ENCODE measurements at regions not wholly inside any gene's neighbourhood (a gene's known extent, or its start where the extent isn't known, plus 50 kb on each side); places are given as distances from the start of the nearest gene placed in this dataset.
"Not testable (repeated sequence)": the region's sequence is repeated elsewhere in the genome, so short reads cannot be mapped to it uniquely, and the experiment has no call there.

DNA sequence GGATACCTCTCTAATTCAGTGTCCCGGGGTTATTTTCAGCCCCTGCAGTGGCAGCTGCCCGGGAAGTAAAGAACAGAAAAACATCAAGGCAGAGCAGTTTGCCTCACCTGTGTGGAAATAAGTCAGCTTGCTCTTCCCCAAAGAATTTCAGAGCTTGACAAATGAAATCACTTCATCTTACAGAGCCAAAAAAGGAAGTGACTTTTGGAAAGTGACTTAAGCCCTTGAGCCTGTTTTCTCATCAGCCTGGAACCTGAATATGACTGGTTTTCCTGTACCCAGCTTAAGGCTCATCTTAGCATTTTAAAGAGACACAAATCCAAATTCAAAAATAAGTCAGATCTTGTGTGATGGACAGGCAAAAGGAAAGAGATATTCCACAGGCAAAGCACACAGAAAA lies 211.6 kb downstream of the RCHY1 start:
- no peak for DNase-seq (ENCODE audit: low spot score)
- in situ Hi-C loops (cut with MboI; ENCODE audit: low sequenced_read_pairs, unreplicated experiment): no loop called here
- TF ChIP-seq, protein P1, sequence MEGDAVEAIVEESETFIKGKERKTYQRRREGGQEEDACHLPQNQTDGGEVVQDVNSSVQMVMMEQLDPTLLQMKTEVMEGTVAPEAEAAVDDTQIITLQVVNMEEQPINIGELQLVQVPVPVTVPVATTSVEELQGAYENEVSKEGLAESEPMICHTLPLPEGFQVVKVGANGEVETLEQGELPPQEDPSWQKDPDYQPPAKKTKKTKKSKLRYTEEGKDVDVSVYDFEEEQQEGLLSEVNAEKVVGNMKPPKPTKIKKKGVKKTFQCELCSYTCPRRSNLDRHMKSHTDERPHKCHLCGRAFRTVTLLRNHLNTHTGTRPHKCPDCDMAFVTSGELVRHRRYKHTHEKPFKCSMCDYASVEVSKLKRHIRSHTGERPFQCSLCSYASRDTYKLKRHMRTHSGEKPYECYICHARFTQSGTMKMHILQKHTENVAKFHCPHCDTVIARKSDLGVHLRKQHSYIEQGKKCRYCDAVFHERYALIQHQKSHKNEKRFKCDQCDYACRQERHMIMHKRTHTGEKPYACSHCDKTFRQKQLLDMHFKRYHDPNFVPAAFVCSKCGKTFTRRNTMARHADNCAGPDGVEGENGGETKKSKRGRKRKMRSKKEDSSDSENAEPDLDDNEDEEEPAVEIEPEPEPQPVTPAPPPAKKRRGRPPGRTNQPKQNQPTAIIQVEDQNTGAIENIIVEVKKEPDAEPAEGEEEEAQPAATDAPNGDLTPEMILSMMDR (IDR thresholded peaks at IDR 0.05; ENCODE audit: borderline replicate concordance, control extremely low read depth, extremely low read depth, insufficient read depth, missing control alignments): no peak

DNA sequence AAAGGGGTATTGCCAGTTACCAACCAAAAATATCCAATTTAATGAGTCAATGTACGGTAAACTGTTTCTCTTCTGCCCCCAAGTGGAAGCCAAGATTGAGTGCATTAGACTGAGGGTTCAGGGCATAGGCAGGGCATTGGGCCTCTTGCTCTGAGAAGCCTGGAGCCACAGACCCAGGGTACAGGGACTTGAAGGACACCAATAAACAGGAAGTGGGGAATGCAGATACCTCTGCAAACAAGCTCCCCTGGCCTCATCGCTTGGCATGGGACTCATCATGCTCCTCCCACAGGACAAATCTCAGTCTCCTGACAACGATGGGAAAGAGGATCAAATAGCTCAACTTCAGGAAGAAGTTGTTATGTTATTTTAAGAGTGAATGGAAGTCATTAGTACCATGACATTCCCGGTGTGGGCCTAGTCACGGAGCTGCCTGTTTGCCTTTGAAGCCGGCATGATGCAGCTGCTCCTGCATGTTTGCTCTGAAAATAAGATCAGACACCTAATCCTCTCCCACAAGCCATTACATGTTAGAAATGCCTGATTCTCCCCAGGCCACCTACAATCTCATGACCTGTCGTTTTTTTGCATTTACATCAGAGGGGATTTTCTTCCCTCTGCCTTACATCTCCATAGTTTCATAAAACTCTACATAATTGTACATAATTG lies 224.2 kb downstream of the RCHY1 start:
- in situ Hi-C loops (cut with MboI; ENCODE audit: low sequenced_read_pairs, unreplicated experiment): loop anchor here (10.0 to 25.0 kb wide), 2 partner anchors 355 to 428 kb away; partner anchors contain the start of gene PARM1
- DNase-seq (ENCODE audit: low spot score): peak; percentile 6
- TF ChIP-seq, protein P1 (IDR thresholded peaks at IDR 0.05; ENCODE audit: borderline replicate concordance, control extremely low read depth, extremely low read depth, insufficient read depth, missing control alignments): peak; percentile 47

DNA sequence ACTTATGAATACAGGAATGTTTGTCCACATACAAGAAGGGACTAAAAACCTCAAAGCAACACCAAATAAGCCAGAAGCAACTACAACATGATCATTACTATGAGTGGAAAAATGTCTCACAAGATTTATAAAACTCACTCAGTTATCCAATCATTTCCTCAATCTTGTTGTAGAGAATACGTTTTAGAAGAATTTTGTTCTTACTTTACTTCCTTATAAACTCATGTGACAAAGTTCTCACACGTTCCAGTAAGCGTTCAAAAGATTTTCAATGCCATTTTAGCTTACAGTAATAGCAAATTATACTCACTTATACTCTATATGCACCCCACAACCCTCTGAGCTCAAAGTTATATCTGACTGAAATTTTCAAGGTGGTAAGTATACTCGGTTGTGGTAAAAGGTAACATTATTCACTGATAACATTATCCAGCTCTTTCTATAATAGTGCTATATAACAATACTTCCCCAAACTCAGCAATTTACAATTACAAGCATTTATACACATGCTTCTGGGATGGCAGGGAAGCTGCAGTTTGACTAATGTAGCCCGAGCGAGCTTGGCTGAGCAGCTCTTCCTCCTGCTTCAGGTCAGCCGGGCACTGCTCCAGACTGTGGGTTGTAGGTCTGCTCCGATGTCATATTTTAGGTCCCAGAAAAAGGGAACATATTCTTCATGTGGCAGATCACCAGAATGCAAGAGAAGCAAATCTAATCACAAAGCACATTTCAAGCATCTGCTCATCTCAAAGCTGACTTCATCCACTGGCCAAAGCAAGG lies 226.3 kb downstream of the RCHY1 start:
- DNase-seq (ENCODE audit: low spot score): no peak
- TF ChIP-seq, protein P1 (IDR thresholded peaks at IDR 0.05; ENCODE audit: borderline replicate concordance, control extremely low read depth, extremely low read depth, insufficient read depth, missing control alignments): no peak
- in situ Hi-C loops (cut with MboI; ENCODE audit: low sequenced_read_pairs, unreplicated experiment): loop anchor here (25.0 kb wide), 1 partner anchor 426 kb away; no protein-coding TSS in a partner anchor

DNA sequence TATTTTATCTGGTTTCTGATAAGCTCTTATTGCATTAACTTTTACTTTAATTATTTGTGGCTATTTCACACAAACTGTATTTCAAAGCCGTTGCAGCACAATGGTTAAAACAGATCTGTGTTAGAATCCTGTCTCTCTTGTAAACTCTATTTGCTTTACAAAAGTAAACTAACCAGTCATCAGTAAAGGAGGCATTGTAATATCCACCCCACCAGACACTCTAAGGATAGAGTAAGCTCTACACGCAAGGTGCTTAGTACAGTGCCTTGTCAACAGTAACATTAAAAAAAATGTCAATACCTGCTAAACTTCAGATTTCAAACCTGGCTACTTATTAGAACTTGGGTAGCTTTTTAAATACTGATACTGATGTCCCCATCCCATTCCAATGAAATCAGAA lies 228.4 kb downstream of the RCHY1 start:
- in situ Hi-C loops (cut with MboI; ENCODE audit: low sequenced_read_pairs, unreplicated experiment): loop anchor here (25.0 kb wide), 1 partner anchor 424 kb away; no protein-coding TSS in a partner anchor
- TF ChIP-seq, protein P1 (IDR thresholded peaks at IDR 0.05; ENCODE audit: borderline replicate concordance, control extremely low read depth, extremely low read depth, insufficient read depth, missing control alignments): no peak
- no peak for DNase-seq (ENCODE audit: low spot score)

DNA sequence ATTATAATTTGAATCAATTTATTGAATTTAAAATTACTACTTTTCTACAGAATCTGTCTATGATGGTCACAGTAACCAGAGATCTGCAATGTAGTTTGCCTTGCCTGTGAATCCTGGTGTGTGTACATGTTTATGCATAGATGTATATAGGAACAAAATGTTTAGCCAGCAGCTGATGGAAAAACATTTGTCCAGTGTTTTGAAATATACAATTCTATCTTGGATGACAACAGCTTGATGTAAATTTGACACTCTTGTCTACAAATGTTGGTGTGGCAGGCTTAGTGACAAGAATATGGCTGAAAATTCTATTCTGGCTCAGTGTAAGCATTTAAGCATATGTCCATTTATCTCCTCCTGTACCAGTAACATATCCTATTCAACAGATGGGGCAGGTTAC lies 229.4 kb downstream of the RCHY1 start:
- in situ Hi-C loops (cut with MboI; ENCODE audit: low sequenced_read_pairs, unreplicated experiment): loop anchor here (25.0 kb wide), 1 partner anchor 423 kb away; no protein-coding TSS in a partner anchor
- TF ChIP-seq, protein P1 (IDR thresholded peaks at IDR 0.05; ENCODE audit: borderline replicate concordance, control extremely low read depth, extremely low read depth, insufficient read depth, missing control alignments): no peak
- DNase-seq (ENCODE audit: low spot score): no peak

DNA sequence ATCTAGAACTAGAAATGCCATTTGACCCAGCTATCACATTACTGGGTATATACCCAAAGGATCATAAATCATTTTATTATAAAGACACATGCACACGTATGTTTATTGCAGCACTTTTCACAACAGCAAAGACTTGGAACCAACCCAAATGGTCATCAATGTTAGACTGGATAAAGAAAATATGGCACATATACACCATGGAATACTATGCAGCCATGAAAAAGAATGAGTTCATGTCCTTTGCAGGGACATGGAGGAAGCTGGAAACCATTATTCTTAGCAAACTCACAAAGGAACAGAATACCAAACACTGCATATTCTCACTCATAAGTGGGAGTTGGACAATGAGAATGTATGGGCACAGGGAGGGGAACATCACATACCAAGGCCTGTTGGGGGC lies 233.7 kb downstream of the RCHY1 start:
- in situ Hi-C loops (cut with MboI; ENCODE audit: low sequenced_read_pairs, unreplicated experiment): loop anchor here (25.0 kb wide), 1 partner anchor 418 kb away; no protein-coding TSS in a partner anchor
- DNase-seq (ENCODE audit: low spot score): not testable (repeated sequence)

DNA sequence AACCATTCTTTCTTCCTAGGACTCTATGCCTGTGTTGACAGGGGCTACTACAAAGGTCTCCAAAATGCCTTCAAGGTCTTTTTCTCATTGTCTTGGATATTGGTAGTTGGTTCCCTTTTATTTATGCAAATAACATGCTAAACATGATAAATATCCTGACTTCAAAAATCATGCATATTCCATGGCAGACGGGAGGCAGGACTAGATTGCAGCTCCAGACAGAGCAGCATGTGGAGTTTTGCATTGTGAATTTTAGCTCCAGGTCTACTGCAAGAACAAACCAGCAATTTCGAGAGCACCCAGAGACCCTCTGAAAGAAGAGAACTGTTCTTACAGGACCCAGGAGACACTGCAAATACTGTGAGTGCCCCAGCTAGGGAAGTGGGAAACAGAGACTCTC lies 254.9 kb downstream of the RCHY1 start:
- in situ Hi-C loops (cut with MboI; ENCODE audit: low sequenced_read_pairs, unreplicated experiment): no loop called here
- TF ChIP-seq, protein P1 (IDR thresholded peaks at IDR 0.05; ENCODE audit: borderline replicate concordance, control extremely low read depth, extremely low read depth, insufficient read depth, missing control alignments): no peak
- no peak for DNase-seq (ENCODE audit: low spot score)
